ENCODE measurements at regions not wholly inside any gene's neighbourhood (a gene's known extent, or its start where the extent isn't known, plus 50 kb on each side); places are given as distances from the start of the nearest gene placed in this dataset.

DNA sequence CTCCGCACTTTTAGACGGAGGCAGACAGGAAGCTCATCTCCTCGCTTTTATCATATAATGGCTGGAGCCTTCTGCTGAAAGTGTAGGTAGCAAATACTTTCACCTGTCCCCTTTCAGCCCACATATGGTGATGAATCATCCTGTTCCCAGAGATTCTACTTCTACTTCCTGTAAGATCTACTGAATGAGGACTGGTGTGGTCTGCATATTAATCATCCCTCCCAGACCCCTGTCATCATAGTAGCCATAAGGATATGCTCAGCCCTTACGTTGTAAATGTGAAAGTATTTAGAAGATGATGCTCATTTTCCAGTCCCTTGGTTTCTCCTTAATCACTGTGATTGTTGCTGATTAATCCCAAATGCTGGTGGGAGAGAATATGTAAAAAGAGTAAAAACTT lies 268.2 kb upstream of the GRIP1 start:
- Histone ChIP-seq H3K9ac (ENCODE audit: low read length) (no peak overlapping the region), H3K4me3 (ENCODE audit: low read length) (no peak overlapping the region), H3K36me3 (ENCODE audit: control insufficient read depth, low read depth, low read length) (no peaks in the 10 kb centered on the region), H3K9me3 (ENCODE audit: control insufficient read depth, low read depth, low read length) (no peaks in the 10 kb centered on the region), H3K4me1 (ENCODE audit: control insufficient read depth, low read depth, low read length) (peaks cover 5% of the 10 kb centered on the region), H3K27ac (ENCODE audit: low read length) (no peak overlapping the region), H3K27me3 (ENCODE audit: control insufficient read depth, insufficient read depth, low read length) (no peaks in the 10 kb centered on the region)

- no peak overlapping the region for H3K27ac ChIP-seq (ENCODE audit: low read length)
- H3K4me3 ChIP-seq (ENCODE audit: low read length): no peak overlapping the region
- H3K36me3 ChIP-seq (ENCODE audit: control insufficient read depth, low read depth, low read length): no peaks in the 10 kb centered on the region
- no peaks in the 10 kb centered on the region for H3K27me3 ChIP-seq (ENCODE audit: control insufficient read depth, insufficient read depth, low read length)
- H3K9ac ChIP-seq (ENCODE audit: low read length): no peak overlapping the region
- no peaks in the 10 kb centered on the region for H3K4me1 ChIP-seq (ENCODE audit: control insufficient read depth, low read depth, low read length)
- H3K9me3 ChIP-seq (ENCODE audit: control insufficient read depth, low read depth, low read length): no peaks in the 10 kb centered on the region
Observed at GRCh38 chr12:66952668-66953067, 273.8 kb upstream of the GRIP1 start.

GRCh38 chr12:66956300-66956699 lies 277.4 kb upstream of the GRIP1 start:
- H3K4me1 ChIP-seq (ENCODE audit: control insufficient read depth, low read depth, low read length): peaks cover 8% of the 10 kb centered on the region

DNA sequence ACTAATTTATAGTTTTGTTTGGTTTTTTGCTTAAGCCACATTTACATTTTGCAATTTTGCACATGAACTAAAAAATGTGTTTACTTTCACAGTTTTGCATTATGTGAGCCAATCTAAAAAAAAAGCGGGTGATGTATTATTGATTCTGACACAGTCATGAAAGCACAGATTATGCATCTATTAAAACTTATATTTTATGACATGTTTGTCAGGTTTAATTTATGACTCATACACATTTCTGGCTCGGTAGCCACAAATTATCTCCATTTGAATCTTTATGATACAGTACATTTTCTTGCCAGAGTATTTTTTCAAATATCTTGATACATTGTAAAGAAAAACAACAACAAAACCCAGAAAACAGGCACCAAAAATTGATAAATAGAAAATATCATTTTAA lies 280.4 kb upstream of the GRIP1 start:
- Histone ChIP-seq H3K27ac (ENCODE audit: low read length) (no peak overlapping the region), H3K9ac (ENCODE audit: low read length) (no peak overlapping the region), H3K36me3 (ENCODE audit: control insufficient read depth, low read depth, low read length) (no peaks in the 10 kb centered on the region)

More at GRCh38 chr12:66956300-66956699, 277.4 kb upstream of the GRIP1 start:
- no peak overlapping the region for H3K27ac ChIP-seq (ENCODE audit: low read length)
- H3K36me3 ChIP-seq (ENCODE audit: control insufficient read depth, low read depth, low read length): no peaks in the 10 kb centered on the region
- no peaks in the 10 kb centered on the region for H3K27me3 ChIP-seq (ENCODE audit: control insufficient read depth, insufficient read depth, low read length)
- no peak overlapping the region for H3K9ac ChIP-seq (ENCODE audit: low read length)
- no peaks in the 10 kb centered on the region for H3K9me3 ChIP-seq (ENCODE audit: control insufficient read depth, low read depth, low read length)
- H3K4me3 ChIP-seq (ENCODE audit: low read length): no peak overlapping the region

DNA sequence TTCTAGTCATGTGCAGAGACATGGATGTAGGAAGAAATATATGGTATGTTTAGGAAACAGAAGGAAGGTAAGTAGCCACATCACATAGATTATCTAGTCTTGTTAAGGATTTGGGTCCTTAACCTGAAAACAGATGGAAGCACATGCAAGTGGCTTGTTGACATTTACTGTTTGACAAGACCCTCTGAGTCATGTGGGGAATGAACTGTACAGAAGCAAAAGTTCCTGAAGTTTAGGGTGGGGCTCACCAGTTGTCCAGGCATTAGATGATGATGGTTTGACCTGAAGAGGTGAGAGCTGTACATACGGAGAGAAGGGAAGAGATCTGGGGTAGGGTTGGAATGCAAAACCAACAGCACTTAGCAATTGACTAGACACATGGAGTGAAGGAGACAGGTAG lies 281.1 kb upstream of the GRIP1 start:
- H3K9ac ChIP-seq (ENCODE audit: low read length): no peak overlapping the region
- no peak overlapping the region for H3K4me3 ChIP-seq (ENCODE audit: low read length)
- no peaks in the 10 kb centered on the region for H3K27me3 ChIP-seq (ENCODE audit: control insufficient read depth, insufficient read depth, low read length)
- H3K36me3 ChIP-seq (ENCODE audit: control insufficient read depth, low read depth, low read length): no peaks in the 10 kb centered on the region
- no peak overlapping the region for H3K27ac ChIP-seq (ENCODE audit: low read length)
- no peaks in the 10 kb centered on the region for H3K9me3 ChIP-seq (ENCODE audit: control insufficient read depth, low read depth, low read length)
- H3K4me1 ChIP-seq (ENCODE audit: control insufficient read depth, low read depth, low read length): peaks cover 9% of the 10 kb centered on the region

More for the DNA sequence above, 280.4 kb upstream of the GRIP1 start:
- peaks cover 9% of the 10 kb centered on the region for H3K4me1 ChIP-seq (ENCODE audit: control insufficient read depth, low read depth, low read length)
- no peaks in the 10 kb centered on the region for H3K27me3 ChIP-seq (ENCODE audit: control insufficient read depth, insufficient read depth, low read length)
- H3K9me3 ChIP-seq (ENCODE audit: control insufficient read depth, low read depth, low read length): no peaks in the 10 kb centered on the region
- H3K4me3 ChIP-seq (ENCODE audit: low read length): no peak overlapping the region

DNA sequence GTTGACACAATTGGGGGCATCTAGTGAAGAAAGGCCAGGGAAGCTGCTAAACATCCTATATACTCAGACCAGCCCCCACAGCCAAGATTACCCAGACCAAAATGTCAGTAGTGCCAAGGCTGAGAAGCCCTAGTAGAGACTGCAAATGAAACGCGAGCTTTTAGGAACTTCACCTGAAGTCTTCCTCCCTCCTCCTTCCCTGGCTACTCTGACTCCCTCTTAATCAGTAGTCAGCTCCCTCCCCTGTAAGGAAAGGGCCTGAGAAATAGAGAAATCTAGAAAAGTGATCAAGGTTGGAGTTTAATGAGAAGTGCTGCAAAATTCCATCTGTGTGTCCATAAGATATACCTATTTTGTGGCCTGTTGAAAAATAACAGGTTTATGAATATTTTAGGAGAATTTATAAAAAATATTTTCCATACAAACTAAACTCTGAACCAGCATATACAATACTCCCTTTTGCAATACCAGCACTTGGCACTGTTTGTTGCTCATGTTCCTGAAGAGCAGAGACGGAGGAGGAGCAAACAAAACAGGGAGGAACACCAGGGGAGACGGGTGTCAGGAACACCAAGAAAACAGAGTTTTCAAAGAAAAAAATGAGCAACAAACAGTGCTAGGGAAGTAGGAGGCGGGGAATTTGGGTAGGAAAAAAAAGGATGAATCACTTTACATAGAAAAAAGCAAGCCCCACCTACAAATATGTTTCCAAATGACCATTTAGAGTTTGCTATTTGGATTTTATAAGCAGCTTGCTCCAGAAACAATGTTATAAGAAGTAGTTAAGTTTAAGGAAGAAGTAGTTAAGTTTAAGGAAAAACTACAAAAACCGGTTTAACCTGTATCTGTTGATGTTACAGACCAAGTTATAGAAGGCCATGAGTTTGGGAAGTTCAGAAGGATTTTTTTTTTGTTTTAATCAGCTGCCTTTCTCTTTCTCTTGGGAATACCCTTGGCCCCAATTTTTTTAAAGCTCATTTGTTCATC lies 282.1 kb upstream of the GRIP1 start:
- H3K9me3 ChIP-seq (ENCODE audit: control insufficient read depth, low read depth, low read length): no peaks in the 10 kb centered on the region
- H3K4me1 ChIP-seq (ENCODE audit: control insufficient read depth, low read depth, low read length): peaks cover 9% of the 10 kb centered on the region
- H3K4me3 ChIP-seq (ENCODE audit: low read length): no peak overlapping the region
- H3K27ac ChIP-seq (ENCODE audit: low read length): no peak overlapping the region
- no peak overlapping the region for H3K9ac ChIP-seq (ENCODE audit: low read length)
- no peaks in the 10 kb centered on the region for H3K36me3 ChIP-seq (ENCODE audit: control insufficient read depth, low read depth, low read length)
- no peaks in the 10 kb centered on the region for H3K27me3 ChIP-seq (ENCODE audit: control insufficient read depth, insufficient read depth, low read length)

DNA sequence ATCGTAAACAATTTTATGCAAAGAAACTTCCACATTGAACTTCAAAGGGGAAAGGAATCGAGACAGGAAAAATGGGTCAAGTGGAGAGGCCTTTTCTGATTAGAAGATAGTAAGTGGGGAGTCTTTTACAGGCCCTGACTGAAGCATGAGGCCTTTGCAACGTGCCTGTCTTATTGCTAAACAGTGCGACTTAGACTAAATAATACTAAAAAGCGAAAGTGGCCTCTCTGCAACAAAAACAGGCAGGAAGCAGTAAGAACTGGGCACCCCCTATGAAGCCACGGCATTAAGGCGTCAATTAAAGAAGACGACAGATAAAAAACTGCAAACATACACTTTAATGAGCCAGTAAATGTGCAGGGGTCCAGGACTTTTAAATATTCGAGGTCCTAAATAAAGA lies 283.4 kb upstream of the GRIP1 start:
- no peak overlapping the region for H3K9ac ChIP-seq (ENCODE audit: low read length)

DNA sequence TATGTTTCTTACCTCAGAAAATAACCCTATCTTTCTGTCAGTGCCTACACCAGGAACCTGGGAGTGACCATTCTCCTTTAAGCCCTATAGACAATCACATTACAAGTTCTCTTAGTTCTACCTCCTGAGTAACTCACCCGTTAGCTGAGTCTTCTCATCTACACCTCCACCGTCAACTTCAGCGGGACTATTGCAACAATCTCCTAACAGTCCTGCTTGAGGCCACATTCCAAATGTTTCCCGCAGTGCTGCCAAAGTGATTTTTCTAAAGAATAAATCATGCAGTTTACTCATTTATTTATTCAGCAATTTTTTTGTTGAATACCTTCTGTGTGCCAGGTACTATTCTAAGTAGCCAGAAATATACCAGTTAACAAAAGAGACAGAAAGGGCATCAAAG lies 285.0 kb upstream of the GRIP1 start:
- H3K27me3 ChIP-seq (ENCODE audit: control insufficient read depth, insufficient read depth, low read length): no peaks in the 10 kb centered on the region
- H3K9me3 ChIP-seq (ENCODE audit: control insufficient read depth, low read depth, low read length): no peaks in the 10 kb centered on the region
- no peak overlapping the region for H3K4me3 ChIP-seq (ENCODE audit: low read length)
- H3K27ac ChIP-seq (ENCODE audit: low read length): no peak overlapping the region
- H3K4me1 ChIP-seq (ENCODE audit: control insufficient read depth, low read depth, low read length): peaks cover 9% of the 10 kb centered on the region
- no peak overlapping the region for H3K9ac ChIP-seq (ENCODE audit: low read length)
- no peaks in the 10 kb centered on the region for H3K36me3 ChIP-seq (ENCODE audit: control insufficient read depth, low read depth, low read length)

More for the DNA sequence above, 283.4 kb upstream of the GRIP1 start:
- Histone ChIP-seq H3K9me3 (ENCODE audit: control insufficient read depth, low read depth, low read length) (no peaks in the 10 kb centered on the region), H3K4me1 (ENCODE audit: control insufficient read depth, low read depth, low read length) (peaks cover 9% of the 10 kb centered on the region), H3K4me3 (ENCODE audit: low read length) (no peak overlapping the region), H3K36me3 (ENCODE audit: control insufficient read depth, low read depth, low read length) (no peaks in the 10 kb centered on the region), H3K27ac (ENCODE audit: low read length) (no peak overlapping the region), H3K27me3 (ENCODE audit: control insufficient read depth, insufficient read depth, low read length) (no peaks in the 10 kb centered on the region)

DNA sequence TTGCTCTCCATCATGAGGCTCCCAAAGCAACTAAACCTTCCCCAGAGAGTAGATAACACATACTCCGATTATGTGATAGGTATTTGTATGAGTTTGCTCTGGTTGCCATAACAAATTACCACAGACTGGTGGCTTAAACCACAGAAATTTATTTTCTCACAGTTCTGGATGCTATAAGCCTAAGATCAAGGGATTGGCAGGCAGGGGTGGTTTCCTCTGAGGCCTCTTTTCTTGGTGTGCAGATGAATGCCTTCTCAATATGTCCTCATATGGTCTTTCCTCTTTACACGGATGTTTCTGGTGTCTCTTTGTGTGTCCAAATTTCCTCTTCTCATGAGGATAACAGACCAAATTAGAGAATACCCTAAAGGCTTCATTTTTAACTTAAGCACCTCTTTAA lies 285.8 kb upstream of the GRIP1 start:
- Histone ChIP-seq H3K27ac (ENCODE audit: low read length) (no peak overlapping the region), H3K4me1 (ENCODE audit: control insufficient read depth, low read depth, low read length) (peaks cover 9% of the 10 kb centered on the region)

DNA sequence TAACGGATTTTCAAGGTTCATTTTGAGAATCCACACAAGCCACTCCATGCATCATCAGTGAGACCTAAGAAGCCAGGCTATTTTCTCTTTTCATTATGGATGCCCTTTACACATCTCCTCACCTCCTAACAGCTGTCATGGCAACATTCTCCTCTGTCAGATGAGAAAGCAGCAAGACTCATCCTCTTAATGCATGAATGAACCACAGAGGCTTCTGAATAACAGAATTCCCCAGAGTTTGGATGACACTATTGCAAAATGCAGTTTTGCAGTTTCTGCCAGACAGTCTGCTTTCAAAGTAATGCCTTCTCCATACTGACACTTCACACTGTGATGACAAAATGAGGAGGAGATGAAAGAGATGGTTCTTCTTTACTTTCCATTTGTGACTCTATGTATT lies 286.7 kb upstream of the GRIP1 start:
- H3K4me3 ChIP-seq (ENCODE audit: low read length): no peak overlapping the region
- H3K27me3 ChIP-seq (ENCODE audit: control insufficient read depth, insufficient read depth, low read length): no peaks in the 10 kb centered on the region
- no peaks in the 10 kb centered on the region for H3K36me3 ChIP-seq (ENCODE audit: control insufficient read depth, low read depth, low read length)
- no peak overlapping the region for H3K9ac ChIP-seq (ENCODE audit: low read length)
- H3K27ac ChIP-seq (ENCODE audit: low read length): no peak overlapping the region
- peaks cover 8% of the 10 kb centered on the region for H3K4me1 ChIP-seq (ENCODE audit: control insufficient read depth, low read depth, low read length)
- H3K9me3 ChIP-seq (ENCODE audit: control insufficient read depth, low read depth, low read length): no peaks in the 10 kb centered on the region

More for the DNA sequence above, 285.8 kb upstream of the GRIP1 start:
- Histone ChIP-seq H3K4me3 (ENCODE audit: low read length) (no peak overlapping the region), H3K36me3 (ENCODE audit: control insufficient read depth, low read depth, low read length) (no peaks in the 10 kb centered on the region), H3K9me3 (ENCODE audit: control insufficient read depth, low read depth, low read length) (no peaks in the 10 kb centered on the region), H3K9ac (ENCODE audit: low read length) (no peak overlapping the region), H3K27me3 (ENCODE audit: control insufficient read depth, insufficient read depth, low read length) (no peaks in the 10 kb centered on the region)

GRCh38 chr12:66971816-66972215 lies 292.9 kb upstream of the GRIP1 start:
- Histone ChIP-seq H3K36me3 (ENCODE audit: control insufficient read depth, low read depth, low read length) (no peaks in the 10 kb centered on the region), H3K9ac (ENCODE audit: low read length) (no peak overlapping the region), H3K9me3 (ENCODE audit: control insufficient read depth, low read depth, low read length) (no peaks in the 10 kb centered on the region)

DNA sequence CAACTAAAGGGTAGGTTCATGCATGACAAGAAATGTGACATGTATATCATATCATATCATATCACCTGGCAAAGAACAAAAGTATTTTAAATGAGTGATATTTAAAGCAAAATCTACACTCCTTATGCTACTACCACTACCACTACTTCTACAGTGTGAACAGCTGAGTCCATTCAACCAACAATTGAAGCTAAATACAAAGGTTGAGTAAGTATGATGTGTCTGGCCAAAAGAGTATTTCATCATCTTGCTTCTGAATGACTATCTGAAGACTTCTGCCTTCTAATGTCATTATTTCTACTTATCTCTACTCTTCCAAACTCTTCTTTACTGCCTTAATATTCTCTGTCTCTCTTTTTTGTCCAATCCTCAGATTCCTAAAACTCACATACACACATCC lies 292.6 kb upstream of the CAND1 start:
- no peak overlapping the region for H3K9ac ChIP-seq (ENCODE audit: low read length)
- no peak overlapping the region for H3K4me3 ChIP-seq (ENCODE audit: low read length)
- no peak overlapping the region for H3K27ac ChIP-seq (ENCODE audit: low read length)
- no peaks in the 10 kb centered on the region for H3K36me3 ChIP-seq (ENCODE audit: control insufficient read depth, low read depth, low read length)
- H3K4me1 ChIP-seq (ENCODE audit: control insufficient read depth, low read depth, low read length): no peaks in the 10 kb centered on the region
- no peaks in the 10 kb centered on the region for H3K9me3 ChIP-seq (ENCODE audit: control insufficient read depth, low read depth, low read length)
- no peaks in the 10 kb centered on the region for H3K27me3 ChIP-seq (ENCODE audit: control insufficient read depth, insufficient read depth, low read length)

More at GRCh38 chr12:66971816-66972215, 292.9 kb upstream of the GRIP1 start:
- Histone ChIP-seq H3K4me1 (ENCODE audit: control insufficient read depth, low read depth, low read length) (no peaks in the 10 kb centered on the region), H3K27ac (ENCODE audit: low read length) (no peak overlapping the region), H3K4me3 (ENCODE audit: low read length) (no peak overlapping the region), H3K27me3 (ENCODE audit: control insufficient read depth, insufficient read depth, low read length) (no peaks in the 10 kb centered on the region)

Data from iPS-18a (cell line).